Amniotic stem cell (primary cell): ENCODE measurements at regions not wholly inside any gene's neighbourhood (a gene's known extent, or its start where the extent isn't known, plus 50 kb on each side); places are given as distances from the start of the nearest gene placed in this dataset.

ENCODE experiments used
- DNase-seq: peaks from one replicate; lab custom pipeline; 2025; lab: John Stamatoyannopoulos, UW

GRCh38 chr1:115577513-115577912 is 64.3 kb upstream of the VANGL1 start:
- DNase-seq, result no peak

- no peak for DNase-seq
Measured at GRCh38 chr1:115575661-115576060, 66.1 kb upstream of the VANGL1 start.

GRCh38 chr1:115572710-115573109 is 69.1 kb upstream of the VANGL1 start:
- DNase-seq, result no peak

- DNase-seq, result no peak
Measured at GRCh38 chr1:115567431-115567830, 74.3 kb upstream of the VANGL1 start.

GRCh38 chr1:115565791-115566190 is 76.0 kb upstream of the VANGL1 start:
- DNase-seq, result no peak

- DNase-seq, result no peak
Measured at GRCh38 chr1:115565353-115565752, 76.4 kb upstream of the VANGL1 start.

- DNase-seq, result no peak
Measured at GRCh38 chr1:115564201-115564600, 77.6 kb upstream of the VANGL1 start.

GRCh38 chr1:115560027-115560426 is 81.7 kb upstream of the VANGL1 start:
- no peak for DNase-seq

- DNase-seq, result no peak
Measured at GRCh38 chr1:115558275-115558674, 83.5 kb upstream of the VANGL1 start.

GRCh38 chr1:115557715-115558114 is 84.1 kb upstream of the VANGL1 start:
- no peak for DNase-seq

- DNase-seq, result no peak
Measured at GRCh38 chr1:115556236-115556635, 85.5 kb upstream of the VANGL1 start.

GRCh38 chr1:115555446-115555845 is 86.3 kb upstream of the VANGL1 start:
- no peak for DNase-seq

- no peak for DNase-seq
Measured at GRCh38 chr1:115547696-115548095, 94.1 kb upstream of the VANGL1 start.

- no peak for DNase-seq
Measured at GRCh38 chr1:115546846-115547245, 94.9 kb upstream of the VANGL1 start.

GRCh38 chr1:115545791-115546733 is 95.7 kb upstream of the VANGL1 start:
- peak; percentile 85 for DNase-seq

GRCh38 chr1:115545096-115545720 is 96.6 kb upstream of the VANGL1 start:
- DNase-seq, result no peak

- DNase-seq, result no peak
Measured at GRCh38 chr1:115544131-115544530, 97.6 kb upstream of the VANGL1 start.

- DNase-seq, result no peak
Measured at GRCh38 chr1:115543247-115543646, 98.5 kb upstream of the VANGL1 start.

- no peak for DNase-seq
Measured at GRCh38 chr1:115539736-115540135, 102.0 kb upstream of the VANGL1 start.

GRCh38 chr1:115539061-115539460 is 102.7 kb upstream of the VANGL1 start:
- DNase-seq, result no peak

GRCh38 chr1:115538579-115538978 is 103.2 kb upstream of the VANGL1 start:
- no peak for DNase-seq

GRCh38 chr1:115537415-115537814 is 104.4 kb upstream of the VANGL1 start:
- DNase-seq, result no peak

- DNase-seq, result no peak
Measured at GRCh38 chr1:115536279-115536816, 105.4 kb upstream of the VANGL1 start.
